Loucy (cell line): ENCODE measurements at regions not wholly inside any gene's neighbourhood (a gene's known extent, or its start where the extent isn't known, plus 50 kb on each side); places are given as distances from the start of the nearest gene placed in this dataset.
A peak's percentile ranks its signal among the peaks of the same experiment; 100 is the strongest.

Experiments used
- H2AFZ ChIP-seq: fragments of 200-600 bp; sonication (generic); 2 replicates; pipeline ENCODE4 v1.6.0; 2016; ENCODE audit warnings: antibody characterized with exemption, mild to moderate bottlenecking, low read length, moderate library complexity
- H3F3A ChIP-seq: fragments of 200-600 bp; 2 replicates; pipeline ENCODE4 v1.6.0; 2016; ENCODE audit warnings: antibody characterized with exemption, low read depth, mild to moderate bottlenecking
- H3K27me3 ChIP-seq: fragments of 200-600 bp; sonication (generic); 2 replicates; pipeline ENCODE4 v1.6.1; 2014; ENCODE audit warnings: low read length, mild to moderate bottlenecking; ENCODE audit not compliant: insufficient read depth, poor library complexity, severe bottlenecking
- H3K36me3 ChIP-seq: fragments of 200-600 bp; sonication (generic); 2 replicates; pipeline ENCODE4 v1.6.1; 2016; ENCODE audit warnings: low read length; ENCODE audit not compliant: insufficient read depth
- H3K4me1 ChIP-seq: fragments of 200-600 bp; sonication (generic); 2 replicates; pipeline ENCODE4 v1.5.1; 2014; ENCODE audit warnings: low read length, mild to moderate bottlenecking; ENCODE audit not compliant: insufficient read depth, poor library complexity, severe bottlenecking
- H3K4me2 ChIP-seq: fragments of 200-600 bp; sonication (generic); 2 replicates; pipeline ENCODE4 v1.6.0; 2014; ENCODE audit warnings: antibody characterized with exemption, low read length, low read depth, mild to moderate bottlenecking; ENCODE audit not compliant: poor library complexity, severe bottlenecking
- H3K4me3 ChIP-seq: fragments of 200-600 bp; sonication (generic); 2 replicates; pipeline ENCODE4 v1.5.1; 2014; ENCODE audit warnings: low read length, mild to moderate bottlenecking, mixed read lengths; ENCODE audit not compliant: poor library complexity, severe bottlenecking
- H3K79me2 ChIP-seq: fragments of 200-600 bp; sonication (generic); 2 replicates; pipeline ENCODE4 v1.6.1; 2014; ENCODE audit warnings: low read length; ENCODE audit not compliant: insufficient read depth
- H3K9ac ChIP-seq: fragments of 200-600 bp; sonication (generic); 2 replicates; pipeline ENCODE4 v1.6.0; 2014; ENCODE audit warnings: mild to moderate bottlenecking, low read depth, low read length, moderate library complexity; ENCODE audit not compliant: poor library complexity, severe bottlenecking
- H3K9me2 ChIP-seq: fragments of 200-600 bp; sonication (generic); replicated peaks from 2 replicates; pipeline ENCODE4 v1.6.1; 2016; ENCODE audit warnings: low read depth, low read length, mixed read lengths
- H3K9me3 ChIP-seq: fragments of 200-600 bp; sonication (generic); 2 replicates; pipeline ENCODE4 v1.6.1; 2014; ENCODE audit warnings: mild to moderate bottlenecking, antibody characterized with exemption, low read length, low read depth; ENCODE audit not compliant: insufficient read depth
- H4K20me1 ChIP-seq: fragments of 200-600 bp; sonication (generic); 2 replicates; pipeline ENCODE4 v1.6.0; 2014; ENCODE audit warnings: antibody characterized with exemption, low read length, mild to moderate bottlenecking; ENCODE audit not compliant: insufficient read depth, poor library complexity, severe bottlenecking
- CTCF ChIP-seq: fragments of 200-600 bp; sonication (generic); conservative IDR thresholded peaks from 2 replicates; pipeline ENCODE4 v1.5.1; 2014; ENCODE audit warnings: mild to moderate bottlenecking, antibody characterized with exemption, low read length
- EZH2phosphoT487 ChIP-seq: fragments of 200-600 bp; IDR thresholded peaks from 2 replicates; pipeline ENCODE4 v1.6.1; 2018; ENCODE audit warnings: antibody characterized with exemption, mild to moderate bottlenecking, moderate library complexity, borderline replicate concordance

GRCh38 chr5:23084815-23085214, 231.7 kb upstream of the CDH12 start:
- H3F3A ChIP-seq, result no peaks in the 10 kb centered on the region
- H3K9ac ChIP-seq, result no peak overlapping the region
- H3K9me3 ChIP-seq, result no peaks in the 10 kb centered on the region
- no peaks in the 10 kb centered on the region for H4K20me1 ChIP-seq
- H3K4me2 ChIP-seq, result no peak overlapping the region
- H2AFZ ChIP-seq, result peak overlapping the region; percentile 9; the same call in 1 of the 2 replicates
- no peaks in the 10 kb centered on the region for H3K9me2 ChIP-seq
- H3K4me1 ChIP-seq, result no peaks in the 10 kb centered on the region
- TF ChIP-seq CTCF (no peak), EZH2phosphoT487 (no peak)
- no peaks in the 10 kb centered on the region for H3K27me3 ChIP-seq
- no peaks in the 10 kb centered on the region for H3K36me3 ChIP-seq
- no peak overlapping the region for H3K4me3 ChIP-seq
- no peaks in the 10 kb centered on the region for H3K79me2 ChIP-seq

- no peak overlapping the region for H3K4me3 ChIP-seq
- TF ChIP-seq EZH2phosphoT487 (no peak), CTCF (no peak)
- no peaks in the 10 kb centered on the region for H3K27me3 ChIP-seq
- no peak overlapping the region for H3K9ac ChIP-seq
- H3K36me3 ChIP-seq, result no peaks in the 10 kb centered on the region
- H3K79me2 ChIP-seq, result no peaks in the 10 kb centered on the region
- no peak overlapping the region for H3K4me2 ChIP-seq
- H3F3A ChIP-seq, result no peaks in the 10 kb centered on the region
- no peaks in the 10 kb centered on the region for H3K9me3 ChIP-seq
- no peak overlapping the region for H2AFZ ChIP-seq
- H3K9me2 ChIP-seq, result no peaks in the 10 kb centered on the region
- no peaks in the 10 kb centered on the region for H3K4me1 ChIP-seq
- no peaks in the 10 kb centered on the region for H4K20me1 ChIP-seq
Measured at GRCh38 chr5:23072179-23072578, 219.0 kb upstream of the CDH12 start.

- H3K9me3 ChIP-seq, result no peaks in the 10 kb centered on the region
- no peak for TF ChIP-seq EZH2phosphoT487
- TF ChIP-seq CTCF, result no peak
- H3K27me3 ChIP-seq, result no peaks in the 10 kb centered on the region
- H3K9me2 ChIP-seq, result no peaks in the 10 kb centered on the region
- no peaks in the 10 kb centered on the region for H4K20me1 ChIP-seq
- no peaks in the 10 kb centered on the region for H3K4me1 ChIP-seq
- no peak overlapping the region for H3K4me3 ChIP-seq
- no peaks in the 10 kb centered on the region for H3K36me3 ChIP-seq
- no peak overlapping the region for H3K4me2 ChIP-seq
- no peak overlapping the region for H3K9ac ChIP-seq
- H3F3A ChIP-seq, result no peaks in the 10 kb centered on the region
- no peak overlapping the region for H2AFZ ChIP-seq
- H3K79me2 ChIP-seq, result no peaks in the 10 kb centered on the region
Measured at GRCh38 chr5:23071682-23072081, 218.5 kb upstream of the CDH12 start.
